Gastroesophageal sphincter (tissue), 4 donors: ENCODE measurements at regions not wholly inside any gene's neighbourhood (a gene's known extent, or its start where the extent isn't known, plus 50 kb on each side); places are given as distances from the start of the nearest gene placed in this dataset.

Source experiments
- ATAC-seq: fragments of 150-250 bp; one replicate; pipeline ENCODE4 v1.9.1; 2016; ENCODE audit warnings: mild to moderate bottlenecking, moderate library complexity
- H3K27ac ChIP-seq, 4 donors: fragments of 200-600 bp; sonication (generic) in 3 of 4; 1 replicate in 3 of 4; 2 replicates in 1 of 4; pipeline ENCODE4 v1.5.1; 2016 to 2019
- H3K27me3 ChIP-seq: fragments of 200-600 bp; sonication (generic); one replicate; pipeline ENCODE4 v1.5.1; 2019
- H3K36me3 ChIP-seq, 2 donors: fragments of 200-600 bp; sonication (generic); one replicate each; pipeline ENCODE4 v1.5.1; 2019; ENCODE audit warnings: control low read depth in 1 of 2
- H3K4me1 ChIP-seq, 3 donors: fragments of 200-600 bp; sonication (generic); 1 replicate in 2 of 3; 2 replicates in 1 of 3; pipeline ENCODE4 v1.5.1; 2016 to 2019; ENCODE audit warnings: control low read depth in 2 of 3
- H3K4me3 ChIP-seq, 2 donors: fragments of 200-600 bp; sonication (generic); one replicate each; pipeline ENCODE4 v1.5.1; 2019; ENCODE audit warnings: mild to moderate bottlenecking in 1 of 2, moderate library complexity in 1 of 2
- H3K9me3 ChIP-seq, 3 donors: fragments of 200-600 bp; sonication (generic); one replicate each; pipeline ENCODE4 v1.5.1; 2017 to 2019; ENCODE audit warnings: control low read depth in 2 of 3
- EP300 ChIP-seq: sonication (generic); formaldehyde crosslinking; IDR thresholded peaks from one replicate; pipeline ENCODE4 v1.6.1; 2017; ENCODE audit warnings: antibody characterized with exemption, mild to moderate bottlenecking
- POLR2A ChIP-seq, 2 donors: fragments of 450-650 bp; IDR thresholded peaks; one replicate each; pipeline ENCODE4 v1.6.1; 2017; ENCODE audit warnings: antibody characterized with exemption in 2 of 2, mild to moderate bottlenecking in 2 of 2, moderate library complexity in 1 of 2
- POLR2AphosphoS5 ChIP-seq: sonication (generic); formaldehyde crosslinking; IDR thresholded peaks from one replicate; pipeline ENCODE4 v1.6.1; 2017; ENCODE audit warnings: antibody characterized with exemption
- WGBS, 2 donors: methylation state at CpG; one replicate each; pipeline ENCODE4 v1.1.5; 2018; ENCODE audit warnings: low coverage in 1 of 2; 5-methylcytosine and 5-hydroxymethylcytosine counted together
- TF ChIP-seq, protein P1 (sequence below), 4 experiments: fragments of 200-600 bp in 2 of 4; fragments of 450-650 bp in 2 of 4; sonication (generic) in 1 of 4; IDR thresholded peaks; one replicate each; pipeline ENCODE4 v1.5.1; 2017 to 2019; ENCODE audit warnings: antibody characterized with exemption in 4 of 4, mild to moderate bottlenecking in 2 of 4, moderate library complexity in 2 of 4

DNA sequence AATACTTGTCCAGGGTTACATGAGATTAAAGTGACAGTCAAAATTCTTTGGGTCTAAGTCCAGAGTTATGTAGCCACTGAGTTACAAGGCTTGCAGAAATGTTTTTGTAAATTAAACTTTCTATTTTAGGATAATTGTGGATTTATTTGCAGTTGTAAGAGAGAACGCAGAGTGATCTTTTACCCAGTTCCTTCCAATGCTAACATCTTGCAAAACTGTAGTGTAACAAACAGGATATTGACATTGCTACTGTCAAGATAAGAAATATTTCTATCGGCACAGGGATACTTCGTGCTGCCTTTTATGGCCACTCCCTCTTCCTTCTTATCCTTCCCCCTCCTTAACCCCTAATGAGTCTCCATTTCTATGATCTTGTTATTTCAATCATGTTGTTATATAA lies 1022.9 kb downstream of the MCTP2 start:
- no peaks in the 10 kb centered on the region for H3K36me3 ChIP-seq
- no peak overlapping the region for H3K27ac ChIP-seq
- 6 to 8% methylated on average over 3 of the region's 3 CpGs for WGBS, 2 donors
- no peak for ATAC-seq
- H3K9me3 ChIP-seq, result no peaks in the 10 kb centered on the region
- peaks cover 0 to 39% (median 3%) of the 10 kb centered on the region in 3 donors for H3K4me1 ChIP-seq
- H3K4me3 ChIP-seq, result no peak overlapping the region
- no peak for TF ChIP-seq EP300
- peak; percentile 24 for TF ChIP-seq POLR2AphosphoS5
- no peak for TF ChIP-seq POLR2A (IDR thresholded peaks at IDR 0.05)
- TF ChIP-seq, protein P1, sequence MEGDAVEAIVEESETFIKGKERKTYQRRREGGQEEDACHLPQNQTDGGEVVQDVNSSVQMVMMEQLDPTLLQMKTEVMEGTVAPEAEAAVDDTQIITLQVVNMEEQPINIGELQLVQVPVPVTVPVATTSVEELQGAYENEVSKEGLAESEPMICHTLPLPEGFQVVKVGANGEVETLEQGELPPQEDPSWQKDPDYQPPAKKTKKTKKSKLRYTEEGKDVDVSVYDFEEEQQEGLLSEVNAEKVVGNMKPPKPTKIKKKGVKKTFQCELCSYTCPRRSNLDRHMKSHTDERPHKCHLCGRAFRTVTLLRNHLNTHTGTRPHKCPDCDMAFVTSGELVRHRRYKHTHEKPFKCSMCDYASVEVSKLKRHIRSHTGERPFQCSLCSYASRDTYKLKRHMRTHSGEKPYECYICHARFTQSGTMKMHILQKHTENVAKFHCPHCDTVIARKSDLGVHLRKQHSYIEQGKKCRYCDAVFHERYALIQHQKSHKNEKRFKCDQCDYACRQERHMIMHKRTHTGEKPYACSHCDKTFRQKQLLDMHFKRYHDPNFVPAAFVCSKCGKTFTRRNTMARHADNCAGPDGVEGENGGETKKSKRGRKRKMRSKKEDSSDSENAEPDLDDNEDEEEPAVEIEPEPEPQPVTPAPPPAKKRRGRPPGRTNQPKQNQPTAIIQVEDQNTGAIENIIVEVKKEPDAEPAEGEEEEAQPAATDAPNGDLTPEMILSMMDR (IDR thresholded peaks at IDR 0.05), result no peak
- no peaks in the 10 kb centered on the region for H3K27me3 ChIP-seq

DNA sequence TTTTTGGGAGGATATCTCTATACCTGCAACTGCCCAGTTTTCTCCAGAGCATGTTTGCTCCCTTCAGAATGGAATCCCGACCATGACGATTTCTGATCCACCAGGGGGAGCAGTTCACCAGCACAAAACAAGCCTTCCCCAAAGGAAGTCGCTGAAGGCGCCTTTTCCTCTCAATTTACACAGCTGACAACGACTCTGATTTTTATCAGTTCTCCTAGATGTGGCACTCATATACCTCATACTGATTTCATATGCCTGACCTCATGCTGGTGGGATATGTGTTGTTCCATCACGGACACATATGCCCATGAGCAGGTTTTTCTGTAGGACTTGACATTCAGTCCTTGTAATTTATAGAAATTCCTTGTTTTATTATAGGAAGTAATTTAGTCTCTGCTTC lies 1028.2 kb downstream of the MCTP2 start:
- Histone ChIP-seq H3K27ac (peak overlapping the region in 2 of 4 donors; percentile 8 to 24), H3K36me3 (no peaks in the 10 kb centered on the region), H3K4me1 (peaks cover 3 to 36% (median 7%) of the 10 kb centered on the region in 3 donors), H3K9me3 (no peaks in the 10 kb centered on the region), H3K4me3 (no peak overlapping the region), H3K27me3 (no peaks in the 10 kb centered on the region)
- ATAC-seq, result peak; percentile 86
- WGBS, 2 donors, result 6 to 10% methylated on average over 6 of the region's 6 CpGs
- TF ChIP-seq, protein P1 (IDR thresholded peaks at IDR 0.05), result peak; percentile 79 to 85 (median 82)
- TF ChIP-seq POLR2A (IDR thresholded peaks at IDR 0.05) (no peak), EP300 (no peak), POLR2AphosphoS5 (peak; percentile 44)

DNA sequence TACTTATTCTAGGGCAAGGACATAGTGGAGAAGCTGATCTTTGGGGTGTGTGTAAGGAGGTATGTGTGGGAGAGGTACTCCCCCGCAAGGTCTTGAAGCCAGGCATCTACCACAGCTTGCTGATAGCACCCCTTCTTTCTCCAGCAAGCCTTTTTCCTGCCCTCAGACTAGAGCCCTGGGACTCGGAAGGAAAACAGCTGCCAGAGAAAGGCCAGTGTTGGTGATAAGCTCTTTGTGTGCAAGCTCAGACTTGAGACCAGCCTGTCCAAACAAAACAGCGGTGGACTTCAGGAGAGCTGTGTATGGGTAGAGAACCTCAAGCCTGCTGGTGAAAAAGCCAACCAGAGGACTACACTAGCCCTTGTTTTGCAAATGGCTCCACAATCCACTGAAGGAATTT lies 1028.6 kb downstream of the MCTP2 start:
- Histone ChIP-seq H3K4me3 (no peak overlapping the region), H3K9me3 (no peaks in the 10 kb centered on the region), H3K27me3 (no peaks in the 10 kb centered on the region), H3K36me3 (no peaks in the 10 kb centered on the region), H3K27ac (peak overlapping the region in 2 of 4 donors; percentile 8 to 24), H3K4me1 (peaks cover 3 to 41% (median 7%) of the 10 kb centered on the region in 3 donors)
- no peak for ATAC-seq
- WGBS, 2 donors, result 55 to 100% methylated on average over 1 to 2 of the region's 3 CpGs
- TF ChIP-seq EP300 (no peak), POLR2AphosphoS5 (no peak), POLR2A (IDR thresholded peaks at IDR 0.05) (no peak)

- H3K9me3 ChIP-seq, result no peaks in the 10 kb centered on the region
- H3K27ac ChIP-seq, result no peak overlapping the region
- no peak overlapping the region for H3K4me3 ChIP-seq
- no peaks in the 10 kb centered on the region for H3K36me3 ChIP-seq
- no peak for ATAC-seq
- no peak for TF ChIP-seq POLR2A (IDR thresholded peaks at IDR 0.05)
- TF ChIP-seq, protein P1 (IDR thresholded peaks at IDR 0.05), result no peak
- no peak for TF ChIP-seq EP300
- no peak for TF ChIP-seq POLR2AphosphoS5
- no peaks in the 10 kb centered on the region for H3K27me3 ChIP-seq
- H3K4me1 ChIP-seq, result peaks cover 3 to 49% (median 8%) of the 10 kb centered on the region in 3 donors
- WGBS, 2 donors, result 86 to 94% methylated on average over 5 of the region's 5 CpGs
These were observed 1029.5 kb downstream of the MCTP2 start for GRCh38 chr15:95260856-95261255.

GRCh38 chr15:95261546-95261945 lies 1030.2 kb downstream of the MCTP2 start:
- no peak for ATAC-seq
- Histone ChIP-seq H3K9me3 (no peaks in the 10 kb centered on the region), H3K36me3 (no peaks in the 10 kb centered on the region), H3K27me3 (no peaks in the 10 kb centered on the region), H3K27ac (peak overlapping the region in 2 of 4 donors; percentile 2 to 14), H3K4me3 (no peak overlapping the region), H3K4me1 (peaks cover 8 to 56% (median 10%) of the 10 kb centered on the region in 3 donors)
- 66 to 74% methylated on average over 3 of the region's 3 CpGs for WGBS, 2 donors
- TF ChIP-seq, protein P1 (IDR thresholded peaks at IDR 0.05), result no peak
- no peak for TF ChIP-seq POLR2A (IDR thresholded peaks at IDR 0.05)
- no peak for TF ChIP-seq EP300
- no peak for TF ChIP-seq POLR2AphosphoS5
